PFSK-1 (cell line): ENCODE measurements at regions not wholly inside any gene's neighbourhood (a gene's known extent, or its start where the extent isn't known, plus 50 kb on each side); places are given as distances from the start of the nearest gene placed in this dataset.
A peak's percentile ranks its signal among the peaks of the same experiment; 100 is the strongest.

Source experiments
- FOXP2 ChIP-seq: optimal IDR thresholded peaks from 2 replicates; pipeline ENCODE3; 2011; ENCODE audit warnings: borderline replicate concordance, control low read depth, inconsistent platforms; ENCODE audit not compliant: insufficient read depth; ENCODE audit errors: extremely low read length, extremely low read depth
- POLR2AphosphoS5 ChIP-seq: IDR thresholded peaks from 2 replicates; pipeline ENCODE4 v1.6.1; 2012; ENCODE audit warnings: low read depth, mild to moderate bottlenecking, control low read depth, low read length, moderate library complexity
- REST ChIP-seq, 2 experiments: IDR thresholded peaks; 2 replicates each; pipeline versions ENCODE4 v1.6.1 to v1.8.0; 2011 to 2012; ENCODE audit warnings: low read depth in 2 of 2, low read length in 2 of 2, control low read depth in 1 of 2, inconsistent platforms in 1 of 2, mild to moderate bottlenecking in 1 of 2, moderate library complexity in 1 of 2; ENCODE audit not compliant: insufficient read depth in 1 of 2
- SIN3A ChIP-seq: IDR thresholded peaks from 2 replicates; pipeline ENCODE4 v1.6.1; 2012; ENCODE audit warnings: mild to moderate bottlenecking, low read length, moderate library complexity, borderline replicate concordance; ENCODE audit not compliant: insufficient read depth

GRCh38 chr15:67011617-67012005 lies 53.8 kb upstream of the SMAD3 start:
- TF ChIP-seq SIN3A = no peak
- no peak for TF ChIP-seq POLR2AphosphoS5

GRCh38 chr15:67013696-67014095 lies 51.7 kb upstream of the SMAD3 start:
- TF ChIP-seq REST (IDR thresholded peaks at IDR 0.05; ENCODE audit: insufficient read depth in 1 of 2, low read depth in 2 of 2, low read length in 2 of 2) = no peak
- peak; percentile 92 for TF ChIP-seq FOXP2
